K562 (cell line): ENCODE measurements at regions not wholly inside any gene's neighbourhood (a gene's known extent, or its start where the extent isn't known, plus 50 kb on each side); places are given as distances from the start of the nearest gene placed in this dataset.

Experiments
- ATAC-seq: fragments of 200-7000 bp; cut with Tn5 transposase; 3 replicates; pipeline ENCODE4 v1.9.1; 2020; ENCODE audit warnings: moderate library complexity
- BruUV-seq: library from RNA; stranded (reverse); fragments of 400-500 nt; replicated peaks from 2 replicates; lab custom pipeline; 2021; lab: Mats Ljungman, UMichigan
- CTCF ChIA-PET: fragments of 300-600 bp; formaldehyde crosslinking; extraction: SDS; loops from one replicate; lab custom pipeline; 2021; ENCODE audit warnings: low intra/inter-chr PET ratio; lab: Yijun Ruan, JAX
- POLR2A ChIA-PET: fragments of 300-600, 350-650 bp; sonication (Branson Sonifier 250); formaldehyde crosslinking; extraction: SDS; loops from one replicate; lab custom pipeline; 2021; ENCODE audit warnings: antibody characterized with exemption, inconsistent platforms; lab: Yijun Ruan, JAX
- DNase-seq, 4 experiments: peaks; one replicate each; pipeline versions ENCODE4 v3.0.0 to v3.0.0-alpha.2; 2011 to 2018; ENCODE audit warnings: low spot score in 3 of 4, mixed read lengths in 3 of 4; ENCODE audit errors: extremely low read depth in 1 of 4
- FAIRE-seq: peaks from 2 replicates; lab custom pipeline; 2011; peaks lifted over from hg19 to GRCh38; lab: Jason Lieb, UNC
- H2AFZ ChIP-seq: 2 replicates; pipeline ENCODE4 v1.6.0; 2011; ENCODE audit warnings: low read depth, low read length, control low read depth, inconsistent platforms
- H3K27ac ChIP-seq: fragments of 200-600 bp; 3 replicates; pipeline ENCODE4 v1.8.0; 2011; ENCODE audit warnings: low read depth, mild to moderate bottlenecking, control low read depth, inconsistent platforms, low read length, moderate library complexity, mixed read lengths; ENCODE audit errors: extremely low read depth
- H3K27me3 ChIP-seq, 2 experiments: fragments of 300-600 bp in 1 of 2; 2 replicates in 1 of 2; 3 replicates in 1 of 2; pipeline versions ENCODE4 v1.6.0 to v1.8.0; 2011; ENCODE audit warnings: inconsistent platforms in 2 of 2, low read length in 2 of 2, mild to moderate bottlenecking in 1 of 2, mixed read lengths in 1 of 2, moderate library complexity in 1 of 2; ENCODE audit not compliant: control insufficient read depth in 2 of 2, insufficient read depth in 2 of 2
- H3K36me3 ChIP-seq: fragments of 300-600 bp; 3 replicates; pipeline ENCODE4 v1.8.0; 2011; ENCODE audit warnings: mild to moderate bottlenecking, low read length, inconsistent platforms; ENCODE audit not compliant: control insufficient read depth, insufficient read depth
- H3K4me1 ChIP-seq, 2 experiments: fragments of 200-600 bp in 1 of 2; replicated peaks in 1 of 2; 2 replicates in 1 of 2; 3 replicates in 1 of 2; pipeline versions ENCODE4 v1.5.1 to v1.8.0; 2011; ENCODE audit warnings: inconsistent platforms in 2 of 2, low read length in 2 of 2, mild to moderate bottlenecking in 1 of 2, mixed read lengths in 1 of 2, moderate library complexity in 1 of 2; ENCODE audit not compliant: control insufficient read depth in 2 of 2, insufficient read depth in 2 of 2
- H3K4me2 ChIP-seq: 2 replicates; pipeline ENCODE4 v1.6.1; 2011; ENCODE audit warnings: low read length, control low read depth, inconsistent platforms, mixed read lengths; ENCODE audit not compliant: insufficient read depth
- H3K4me3 ChIP-seq: fragments of 200-600 bp; sonication (generic), shearing (Covaris generic); 2 replicates; pipeline ENCODE4 v1.5.1; 2016; ENCODE audit warnings: control low read depth, inconsistent platforms
- H3K79me2 ChIP-seq: fragments of 200-600 bp; 3 replicates; pipeline ENCODE4 v1.8.0; 2011; ENCODE audit warnings: low read length, inconsistent platforms; ENCODE audit not compliant: control insufficient read depth, insufficient read depth
- H3K9ac ChIP-seq, 2 experiments: 2 replicates each; pipeline versions ENCODE4 v1.6.0 to v1.6.1; 2011; ENCODE audit warnings: low read depth in 2 of 2, low read length in 2 of 2, control low read depth in 1 of 2, inconsistent platforms in 1 of 2, mild to moderate bottlenecking in 1 of 2, mixed read lengths in 1 of 2; ENCODE audit not compliant: insufficient read depth in 1 of 2
- H3K9me1 ChIP-seq: one replicate; pipeline ENCODE4 v1.6.0; 2011; ENCODE audit warnings: inconsistent platforms, mild to moderate bottlenecking, low read length, moderate library complexity; ENCODE audit not compliant: control insufficient read depth, insufficient read depth
- H3K9me3 ChIP-seq: replicated peaks from 2 replicates; pipeline ENCODE4 v1.5.1; 2011; ENCODE audit warnings: low read depth, low read length, inconsistent platforms; ENCODE audit not compliant: control insufficient read depth, insufficient read depth
- H4K20me1 ChIP-seq: replicated peaks from 2 replicates; pipeline ENCODE4 v1.6.1; 2011; ENCODE audit warnings: low read length, inconsistent platforms, mixed read lengths; ENCODE audit not compliant: control insufficient read depth, insufficient read depth
- AFF4 ChIP-seq: sonication (generic); formaldehyde crosslinking; IDR thresholded peaks from 2 replicates; pipeline ENCODE4 v1.8.0; 2023; ENCODE audit warnings: mild to moderate bottlenecking, missing genetic modification reagents
- HMBOX1 ChIP-seq: sonication (generic); IDR thresholded peaks from 2 replicates; pipeline ENCODE4 v1.6.1; 2016
- HNRNPUL1 ChIP-seq: fragments of 200-400 bp; formaldehyde crosslinking; IDR thresholded peaks from 2 replicates; pipeline ENCODE4 v1.6.1; 2017; ENCODE audit warnings: low read length
- NR2C1 ChIP-seq, 2 experiments: fragments of 450-650 bp; IDR thresholded peaks; 2 replicates each; pipeline ENCODE4 v1.6.1; 2017; ENCODE audit warnings: mild to moderate bottlenecking in 2 of 2, antibody characterized with exemption in 1 of 2, inconsistent platforms in 1 of 2, missing compliant biosample characterization in 1 of 2, missing genetic modification characterization in 1 of 2
- TBP ChIP-seq: optimal IDR thresholded peaks from 2 replicates; pipeline ENCODE3; 2011; ENCODE audit warnings: low read depth, low read length, improper control_type of control experiment
- XRCC3 ChIP-seq: fragments of 450-650 bp; IDR thresholded peaks from 2 replicates; pipeline ENCODE4 v1.6.1; 2017; ENCODE audit warnings: mild to moderate bottlenecking, moderate library complexity
- ZBTB40 ChIP-seq, 2 experiments: fragments of 450-650 bp in 1 of 2; sonication (generic) in 1 of 2; formaldehyde crosslinking in 1 of 2; IDR thresholded peaks; 2 replicates each; pipeline versions ENCODE4 v1.7.1 to v1.9.0; 2016 to 2022; ENCODE audit warnings: inconsistent platforms in 1 of 2, mild to moderate bottlenecking in 1 of 2, missing genetic modification reagents in 1 of 2
- ZNF217 ChIP-seq: sonication (generic); formaldehyde crosslinking; IDR thresholded peaks from 2 replicates; pipeline ENCODE4 v1.8.0; 2022; ENCODE audit warnings: mild to moderate bottlenecking, missing genetic modification reagents
- WGBS: fragments of 100-300 bp; shearing (Covaris generic); methylation state at CpG from one replicate; pipeline ENCODE4 v1.1.6; 2016; ENCODE audit warnings: low coverage, mixed read lengths; ENCODE audit not compliant: insufficient coverage; ENCODE audit errors: missing lambda C conversion rate; 5-methylcytosine and 5-hydroxymethylcytosine counted together
- in situ Hi-C: fragments of 300-500 bp; cut with MboI; formaldehyde crosslinking; loops from 4 replicates; pipeline ENCODE4 v1.15.0; 2018; ENCODE audit warnings: inconsistent platforms, mixed read lengths
- intact Hi-C: fragments of 100-400 bp; cut with micrococcal nuclease; formaldehyde crosslinking; loops from 2 replicates; pipeline ENCODE4 v1.14.2; 2022

GRCh38 chr18:78505851-78506461 is 473.7 kb upstream of the SALL3 start:
- Histone ChIP-seq H3K36me3 (no peaks in the 10 kb centered on the region), H3K4me1 (no peaks in the 10 kb centered on the region), H2AFZ (no peak overlapping the region), H3K79me2 (no peaks in the 10 kb centered on the region), H3K4me2 (no peak overlapping the region), H3K4me3 (no peak overlapping the region), H3K9ac (no peak overlapping the region), H3K9me1 (no peaks in the 10 kb centered on the region), H3K9me3 (no peaks in the 10 kb centered on the region), H3K27ac (no peak overlapping the region), H3K27me3 (peaks cover 2 to 44% of the 10 kb centered on the region in 2 experiments; a peak in 3 of 5 replicates), H4K20me1 (no peaks in the 10 kb centered on the region)
- no TSS peak for BruUV-seq
- ChIA-PET CTCF (no interaction called here), POLR2A (no interaction called here)
- FAIRE-seq, result no peak
- in situ Hi-C loops, result no loop called here
- 3% methylated on average over 24 of the region's 30 CpGs for WGBS
- intact Hi-C loops, result no loop called here
- ATAC-seq, result no peak
- DNase-seq, result no peak
- TF ChIP-seq AFF4, result no peak
- no peak for TF ChIP-seq ZNF217 (CRISPR knock-in tag)
- no peak for TF ChIP-seq HMBOX1
- no peak for TF ChIP-seq ZBTB40 (IDR thresholded peaks at IDR 0.05)
- TF ChIP-seq ZBTB40 (CRISPR knock-in tag; IDR thresholded peaks at IDR 0.05), result no peak
- TF ChIP-seq HNRNPUL1, result no peak
- no peak for TF ChIP-seq TBP
- TF ChIP-seq XRCC3, result no peak
- TF ChIP-seq NR2C1 (IDR thresholded peaks at IDR 0.05), result no peak
- TF ChIP-seq NR2C1 (tag; IDR thresholded peaks at IDR 0.05), result no peak
